ENCODE measurements at regions not wholly inside any gene's neighbourhood (a gene's known extent, or its start where the extent isn't known, plus 50 kb on each side); places are given as distances from the start of the nearest gene placed in this dataset.

DNA sequence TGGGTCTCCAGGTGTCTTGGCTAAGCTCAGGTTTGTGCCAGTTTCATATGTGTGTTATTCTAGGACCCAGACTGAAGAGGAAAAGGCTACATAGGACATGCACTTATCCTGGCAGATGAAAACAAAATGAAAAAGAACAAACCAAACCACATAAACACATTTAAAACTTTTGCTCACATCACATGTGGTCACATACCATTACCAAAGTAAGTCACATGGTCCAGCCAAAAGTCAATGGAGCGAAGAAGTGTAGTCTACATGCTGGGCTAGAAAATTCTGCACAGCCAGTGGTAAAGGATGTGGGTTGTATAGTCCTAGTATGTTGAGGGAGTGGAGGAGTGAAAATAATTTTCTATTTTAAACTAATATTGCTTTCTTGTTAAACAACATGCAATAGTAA lies 437.5 kb downstream of the BTBD3 start:
- intact Hi-C loops (cut with DNase I) = no loop called here
- no peaks in the 10 kb centered on the region for H3K9me3 ChIP-seq
- no peak for DNase-seq
- no peak overlapping the region for H3K4me3 ChIP-seq
- no peak for ATAC-seq
- no peaks in the 10 kb centered on the region for H3K4me1 ChIP-seq
- no peak overlapping the region for H3K27ac ChIP-seq
- H3K36me3 ChIP-seq = no peaks in the 10 kb centered on the region
- 96 to 99% methylated on average over 1 of the region's 1 CpG for WGBS, 2 donors
- TF ChIP-seq, protein P1, sequence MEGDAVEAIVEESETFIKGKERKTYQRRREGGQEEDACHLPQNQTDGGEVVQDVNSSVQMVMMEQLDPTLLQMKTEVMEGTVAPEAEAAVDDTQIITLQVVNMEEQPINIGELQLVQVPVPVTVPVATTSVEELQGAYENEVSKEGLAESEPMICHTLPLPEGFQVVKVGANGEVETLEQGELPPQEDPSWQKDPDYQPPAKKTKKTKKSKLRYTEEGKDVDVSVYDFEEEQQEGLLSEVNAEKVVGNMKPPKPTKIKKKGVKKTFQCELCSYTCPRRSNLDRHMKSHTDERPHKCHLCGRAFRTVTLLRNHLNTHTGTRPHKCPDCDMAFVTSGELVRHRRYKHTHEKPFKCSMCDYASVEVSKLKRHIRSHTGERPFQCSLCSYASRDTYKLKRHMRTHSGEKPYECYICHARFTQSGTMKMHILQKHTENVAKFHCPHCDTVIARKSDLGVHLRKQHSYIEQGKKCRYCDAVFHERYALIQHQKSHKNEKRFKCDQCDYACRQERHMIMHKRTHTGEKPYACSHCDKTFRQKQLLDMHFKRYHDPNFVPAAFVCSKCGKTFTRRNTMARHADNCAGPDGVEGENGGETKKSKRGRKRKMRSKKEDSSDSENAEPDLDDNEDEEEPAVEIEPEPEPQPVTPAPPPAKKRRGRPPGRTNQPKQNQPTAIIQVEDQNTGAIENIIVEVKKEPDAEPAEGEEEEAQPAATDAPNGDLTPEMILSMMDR (IDR thresholded peaks at IDR 0.05) = no peak
- FAIRE-seq = no peak
- no peaks in the 10 kb centered on the region for H3K27me3 ChIP-seq

GRCh38 chr20:12358006-12358654 lies 440.4 kb downstream of the BTBD3 start:
- WGBS, 2 donors = 66 to 73% methylated on average over 4 of the region's 4 CpGs
- Histone ChIP-seq H3K27ac (no peak overlapping the region), H3K9me3 (no peaks in the 10 kb centered on the region), H3K27me3 (no peaks in the 10 kb centered on the region), H3K4me3 (no peak overlapping the region), H3K4me1 (no peaks in the 10 kb centered on the region), H3K36me3 (no peaks in the 10 kb centered on the region)
- intact Hi-C loops (cut with DNase I) = no loop called here
- ATAC-seq (no peak), FAIRE-seq (no peak), DNase-seq (no peak)
- TF ChIP-seq, protein P1 (IDR thresholded peaks at IDR 0.05) = no peak

- Histone ChIP-seq H3K27ac (no peak overlapping the region), H3K36me3 (no peaks in the 10 kb centered on the region), H3K4me1 (no peaks in the 10 kb centered on the region), H3K27me3 (no peaks in the 10 kb centered on the region), H3K4me3 (no peak overlapping the region), H3K9me3 (no peaks in the 10 kb centered on the region)
- no peak for DNase-seq
- intact Hi-C loops (cut with DNase I) = no loop called here
- 76 to 78% methylated on average over 2 of the region's 2 CpGs for WGBS, 2 donors
- TF ChIP-seq, protein P1 (IDR thresholded peaks at IDR 0.05) = no peak
- ATAC-seq = no peak
- FAIRE-seq = no peak
Measured at GRCh38 chr20:12358655-12359009, 440.9 kb downstream of the BTBD3 start.

GRCh38 chr20:12371990-12372389 lies 454.3 kb downstream of the BTBD3 start:
- H3K4me1 ChIP-seq = no peaks in the 10 kb centered on the region
- no peak overlapping the region for H3K27ac ChIP-seq
- TF ChIP-seq, protein P1 (IDR thresholded peaks at IDR 0.05) = no peak
- peak in 2 of 4 donors; percentile 34 for ATAC-seq
- FAIRE-seq = no peak
- 8 to 11% methylated on average over 1 of the region's 1 CpG for WGBS, 2 donors
- intact Hi-C loops (cut with DNase I) = no loop called here
- DNase-seq = no peak
- no peaks in the 10 kb centered on the region for H3K36me3 ChIP-seq
- no peak overlapping the region for H3K4me3 ChIP-seq
- no peaks in the 10 kb centered on the region for H3K9me3 ChIP-seq
- H3K27me3 ChIP-seq = no peaks in the 10 kb centered on the region

- Histone ChIP-seq H3K9me3 (no peaks in the 10 kb centered on the region), H3K36me3 (no peaks in the 10 kb centered on the region), H3K27ac (no peak overlapping the region), H3K4me3 (no peak overlapping the region), H3K4me1 (no peaks in the 10 kb centered on the region), H3K27me3 (no peaks in the 10 kb centered on the region)
- intact Hi-C loops (cut with DNase I) = no loop called here
- FAIRE-seq (no peak), ATAC-seq (no peak), DNase-seq (no peak)
- TF ChIP-seq, protein P1 (IDR thresholded peaks at IDR 0.05) = no peak
- WGBS, 2 donors = 58 to 61% methylated on average over 1 of the region's 1 CpG
Measured at GRCh38 chr20:12372557-12372956, 454.9 kb downstream of the BTBD3 start.
